ENCODE measurements at regions not wholly inside any gene's neighbourhood (a gene's known extent, or its start where the extent isn't known, plus 50 kb on each side); places are given as distances from the start of the nearest gene placed in this dataset.

GRCh38 chr15:70430069-70430468, 332.4 kb upstream of the TLE3 start:
- TF ChIP-seq GATA3 (IDR thresholded peaks at IDR 0.05; ENCODE audit: low read depth, low read length): no peak
- TF ChIP-seq GATA2 (IDR thresholded peaks at IDR 0.05; ENCODE audit: low read depth, low read length): no peak
